NCI-H69 (cell line): ENCODE measurements at regions not wholly inside any gene's neighbourhood (a gene's known extent, or its start where the extent isn't known, plus 50 kb on each side); places are given as distances from the start of the nearest gene placed in this dataset.
"Not testable (repeated sequence)": the region's sequence is repeated elsewhere in the genome, so short reads cannot be mapped to it uniquely, and the experiment has no call there.

Experiments
- DNase-seq: peaks from one replicate; lab custom pipeline; 2025; lab: John Stamatoyannopoulos, UW

DNA sequence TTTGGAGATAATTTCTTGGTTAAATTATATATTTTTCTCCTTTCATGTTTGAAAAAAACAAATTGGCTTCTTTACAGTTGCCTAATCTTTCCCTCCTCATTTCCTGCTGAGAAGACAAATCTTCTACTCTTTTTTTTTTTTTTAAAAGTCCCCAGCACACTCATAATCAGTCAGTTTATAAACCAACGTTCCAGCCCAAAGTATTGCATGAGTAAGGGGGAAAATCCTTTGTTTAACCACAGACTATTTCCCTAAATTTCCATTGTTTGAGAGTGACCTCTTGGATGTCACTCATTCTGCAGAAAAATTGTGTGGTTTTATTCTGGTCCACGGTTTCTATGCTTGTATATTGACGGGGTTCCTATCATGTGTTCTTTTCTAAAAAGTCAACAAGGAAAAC, 55.1 kb upstream of the TLR4 start:
- no peak for DNase-seq

- peak; percentile 52 for DNase-seq
Observed at GRCh38 chr9:117644932-117645636, 59.1 kb upstream of the TLR4 start.

- peak; percentile 85 for DNase-seq
Observed at GRCh38 chr9:117644133-117644931, 59.9 kb upstream of the TLR4 start.

DNA sequence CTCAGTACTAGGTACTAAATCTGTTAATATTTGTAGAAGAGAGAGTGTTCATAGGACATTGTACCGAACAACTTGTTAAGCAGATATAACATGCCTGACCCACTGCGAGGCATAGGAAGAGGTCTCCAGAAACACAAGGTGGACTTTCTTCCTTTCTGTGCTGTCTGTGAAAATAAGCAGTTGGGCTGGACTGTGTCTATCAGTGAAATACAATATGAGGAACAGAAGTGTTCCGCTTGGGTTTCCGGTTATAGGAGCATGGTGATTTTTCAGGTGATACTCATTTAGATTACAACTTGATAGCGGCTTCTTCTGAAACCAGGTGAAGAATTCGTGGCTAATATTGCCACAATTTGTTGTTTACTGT, 60.9 kb upstream of the TLR4 start:
- no peak for DNase-seq

GRCh38 chr9:117642571-117643287, 61.5 kb upstream of the TLR4 start:
- not testable (repeated sequence) for DNase-seq

DNA sequence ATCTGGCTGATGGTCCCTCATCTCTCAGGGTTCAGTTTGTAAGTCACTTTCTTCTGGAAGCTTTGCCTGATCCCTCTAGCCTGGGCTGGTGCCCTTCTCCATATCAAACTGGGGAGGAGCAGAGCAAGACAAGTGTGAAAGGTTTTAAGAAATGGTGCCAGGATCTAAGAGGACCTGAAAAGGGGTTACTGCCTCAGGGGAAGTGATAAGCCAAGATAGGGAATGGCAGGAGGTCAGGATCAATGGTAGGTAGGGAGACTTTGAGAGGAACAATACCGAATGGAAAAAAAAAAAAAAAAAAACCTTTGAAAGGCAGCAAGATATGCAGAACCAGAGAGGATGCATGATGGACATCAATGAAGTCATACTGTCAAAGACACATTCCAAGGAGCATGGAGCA, 67.5 kb upstream of the TLR4 start:
- DNase-seq = no peak

DNA sequence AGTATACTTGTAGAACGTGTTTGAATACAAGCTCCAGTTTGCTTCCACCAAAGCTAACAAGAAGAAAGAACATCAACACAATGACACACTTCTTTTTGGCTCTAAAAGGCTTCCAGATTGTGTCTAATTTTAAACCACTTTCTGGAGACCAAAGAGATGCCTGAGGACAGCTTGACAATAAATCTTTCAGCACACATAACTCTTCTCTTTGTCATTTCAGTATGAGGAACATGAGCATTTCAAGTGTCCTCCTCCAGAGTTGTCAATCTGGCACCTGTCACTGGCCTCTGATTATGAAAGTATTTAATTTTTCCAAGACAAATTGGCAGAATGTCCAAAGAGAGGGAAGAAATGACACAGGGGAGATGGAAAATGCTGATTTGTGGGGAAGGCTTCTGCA, 79.0 kb upstream of the TLR4 start:
- DNase-seq = no peak

- DNase-seq = no peak
Observed at GRCh38 chr9:117624106-117624505, 80.1 kb upstream of the TLR4 start.

- DNase-seq = peak; percentile 33
Observed at GRCh38 chr9:117622347-117622746, 81.9 kb upstream of the TLR4 start.

GRCh38 chr9:117616431-117616831, 87.8 kb upstream of the TLR4 start:
- DNase-seq = peak; percentile 88

- DNase-seq = peak; percentile 35
Observed at GRCh38 chr9:117612317-117612716, 91.9 kb upstream of the TLR4 start.

DNA sequence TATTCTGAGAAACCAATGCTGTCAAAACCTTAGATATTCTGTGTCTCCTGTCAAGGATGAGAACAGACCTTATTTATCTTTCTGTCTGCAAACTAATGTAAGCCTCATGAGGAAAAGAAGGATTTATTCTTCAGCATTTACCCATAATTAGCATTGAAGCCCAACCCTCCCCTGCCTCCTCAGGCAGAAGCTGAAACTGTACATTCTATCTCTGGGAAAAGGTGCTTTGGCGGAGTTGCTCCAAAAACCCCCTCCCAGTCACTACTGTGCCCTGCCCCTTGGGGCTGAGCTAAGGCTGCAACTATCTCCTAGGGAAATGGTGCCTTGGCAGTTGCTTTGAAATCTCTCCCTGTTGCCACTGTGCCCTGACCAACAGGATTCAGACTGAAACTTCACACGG, 106.2 kb upstream of the TLR4 start:
- no peak for DNase-seq

- peak; percentile 89 for DNase-seq
Observed at GRCh38 chr9:117596678-117597077, 107.5 kb upstream of the TLR4 start.

DNA sequence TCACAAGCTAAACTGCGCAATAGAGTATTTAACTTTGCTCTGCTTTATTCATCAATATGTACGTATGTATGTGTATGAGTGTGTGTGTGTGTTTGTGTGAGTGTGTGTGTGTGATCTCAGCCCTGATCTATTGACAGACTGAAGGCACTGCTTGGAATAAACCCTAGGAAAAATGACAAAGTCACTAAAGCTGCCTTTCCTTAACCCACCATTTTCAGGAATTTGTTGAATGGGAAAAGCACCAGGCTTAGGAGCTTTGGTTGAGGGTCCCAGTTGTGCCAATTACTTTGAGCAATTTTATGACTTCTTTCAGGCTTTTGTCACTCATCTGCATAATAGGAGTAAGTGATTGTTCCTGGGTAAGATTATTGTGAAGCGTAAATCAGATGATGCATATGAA, 108.6 kb upstream of the TLR4 start:
- DNase-seq = no peak

- no peak for DNase-seq
Observed at GRCh38 chr9:117587263-117587662, 116.9 kb upstream of the TLR4 start.

GRCh38 chr9:117574099-117574498, 130.1 kb upstream of the TLR4 start:
- peak; percentile 48 for DNase-seq

DNA sequence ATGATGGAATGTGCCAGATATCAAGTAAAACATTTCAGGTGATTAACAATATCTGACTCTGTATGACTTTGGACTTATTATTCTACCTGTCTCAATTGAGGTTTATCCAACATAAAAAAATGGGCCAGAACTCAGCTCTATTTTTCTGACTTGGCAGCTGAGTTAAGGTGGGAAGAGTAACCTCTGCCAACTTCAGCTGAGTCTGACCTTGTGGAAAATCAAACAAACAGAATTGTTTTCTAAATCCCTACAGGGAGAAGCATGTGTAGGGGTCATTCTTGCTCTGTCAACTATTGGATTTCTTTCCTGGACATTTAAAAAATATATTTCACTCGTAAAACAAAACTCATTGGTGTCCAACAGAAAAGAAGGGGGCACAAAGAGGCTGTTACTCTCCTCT, 139.4 kb upstream of the TLR4 start:
- DNase-seq = no peak

GRCh38 chr9:117561761-117562160, 142.4 kb upstream of the TLR4 start:
- peak; percentile 38 for DNase-seq

GRCh38 chr9:117555964-117556629, 141.2 kb upstream of the ASTN2 start:
- DNase-seq = peak; percentile 66

GRCh38 chr9:117552811-117553210, 138.0 kb upstream of the ASTN2 start:
- DNase-seq = no peak

DNA sequence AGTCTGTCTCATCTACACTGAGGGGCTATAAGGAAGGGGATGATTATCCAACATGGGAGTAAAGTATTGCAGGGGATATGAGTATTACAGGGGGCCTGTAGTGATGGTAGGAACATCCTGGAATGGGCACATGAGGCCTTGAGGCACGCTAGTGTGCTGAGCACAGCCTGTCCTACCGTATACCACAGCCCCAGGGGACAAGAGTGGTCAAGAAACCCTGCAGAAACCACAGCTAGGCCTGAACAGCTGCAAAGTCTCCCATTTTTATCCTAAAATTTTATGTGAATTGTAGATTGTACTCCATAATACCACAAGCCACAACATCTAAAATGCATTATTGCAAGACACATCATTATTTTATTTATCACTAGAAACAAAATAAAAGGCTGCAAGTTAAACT, 136.3 kb upstream of the ASTN2 start:
- no peak for DNase-seq

DNA sequence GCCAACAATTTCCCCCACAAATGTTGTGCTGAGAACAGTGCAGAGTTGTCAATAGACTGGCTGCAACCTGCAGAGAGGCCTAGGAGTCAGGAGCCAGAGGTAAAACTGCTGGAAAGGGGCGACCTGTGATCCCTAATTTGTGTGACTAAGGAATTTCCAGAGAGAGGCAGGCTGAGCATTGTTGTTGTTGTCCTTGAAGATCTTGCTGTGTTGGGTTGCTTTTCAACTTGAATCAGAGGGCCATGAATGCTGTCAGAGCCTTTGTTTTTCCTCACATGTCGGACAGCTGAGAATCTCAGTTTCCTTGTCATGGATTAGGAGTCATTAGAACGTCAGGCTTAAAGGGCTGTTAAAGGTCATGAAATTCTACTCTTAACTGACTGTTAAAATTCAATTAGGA, 134.6 kb upstream of the ASTN2 start:
- DNase-seq = no peak
